ENCODE measurements at regions not wholly inside any gene's neighbourhood (a gene's known extent, or its start where the extent isn't known, plus 50 kb on each side); places are given as distances from the start of the nearest gene placed in this dataset.

DNA sequence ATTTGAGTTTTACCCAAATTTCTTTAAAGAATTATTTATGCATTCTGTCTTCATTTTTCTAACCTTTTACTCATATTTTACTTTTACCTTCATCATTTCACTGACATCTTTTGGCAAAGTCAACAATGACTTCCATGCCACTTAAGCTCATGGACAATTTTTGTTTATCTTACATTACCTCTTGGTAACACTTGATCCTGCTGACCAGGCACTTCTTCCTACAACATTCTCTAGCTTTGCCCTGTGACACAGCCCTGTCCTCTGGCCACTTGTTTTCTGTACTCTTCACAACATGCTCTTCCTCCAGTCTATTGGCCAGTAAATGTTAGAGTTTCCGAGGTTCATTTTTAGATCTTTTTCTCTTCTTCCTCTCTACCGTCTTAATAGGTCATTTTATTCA is 377.2 kb downstream of the SUCLA2 start:
- no peaks in the 10 kb centered on the region for H3K27me3 ChIP-seq (ENCODE audit: control insufficient read depth in 2 of 2, insufficient read depth in 2 of 2, low read length in 2 of 2)
- H3K4me1 ChIP-seq (ENCODE audit: control insufficient read depth in 2 of 2, insufficient read depth in 2 of 2, low read length in 2 of 2) = no peaks in the 10 kb centered on the region
- peaks cover 0 to 9% (median 2%) of the 10 kb centered on the region in 11 donors for H3K9me3 Mint-ChIP-seq
- H3K4me1 Mint-ChIP-seq = no peaks in the 10 kb centered on the region
- H3K9me3 ChIP-seq (ENCODE audit: control insufficient read depth in 2 of 3, low read length in 3 of 3) = no peaks in the 10 kb centered on the region
- POLR2A ChIA-PET = no interaction called here
- intact Hi-C loops (cut with micrococcal nuclease) = no loop called here
- peaks cover 0 to 50% (median 19%) of the 10 kb centered on the region in 5 donors for H3K27me3 Mint-ChIP-seq
- ATAC-seq (no peak), DNase-seq (no peak)
- H3K27ac Mint-ChIP-seq = no peak overlapping the region
- no peaks in the 10 kb centered on the region for H3K36me3 ChIP-seq (ENCODE audit: control insufficient read depth in 2 of 3, insufficient read depth in 3 of 3, low read length in 3 of 3)
- H3K4me3 Mint-ChIP-seq = no peak overlapping the region
- no peaks in the 10 kb centered on the region for H3K36me3 Mint-ChIP-seq
- H3K27ac ChIP-seq (ENCODE audit: low read depth, low read length) = no peak overlapping the region
- H3K4me3 ChIP-seq (ENCODE audit: low read length) = no peak overlapping the region
- CTCF ChIA-PET = no interaction called here

DNA sequence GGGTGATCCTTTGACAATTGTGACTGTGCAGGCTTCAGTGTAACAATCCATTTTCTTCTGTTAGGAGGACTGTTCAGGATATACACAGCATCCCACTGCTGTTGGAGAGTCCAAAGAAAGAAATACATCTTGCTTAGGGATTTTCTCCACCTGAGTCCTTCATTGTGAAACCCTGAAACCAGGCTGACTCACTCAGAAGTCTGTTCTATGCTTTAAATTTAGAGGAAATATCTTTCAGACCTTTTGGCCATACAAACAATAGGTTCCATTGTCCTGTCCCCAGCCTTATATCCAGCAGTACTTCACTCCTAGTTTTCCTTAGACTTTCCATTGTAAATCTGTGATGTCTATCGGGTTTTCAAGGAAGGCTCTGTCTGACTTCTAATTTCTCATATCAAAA is 379.1 kb downstream of the SUCLA2 start:
- peaks cover 0 to 39% (median 30%) of the 10 kb centered on the region in 5 donors for H3K27me3 Mint-ChIP-seq
- peaks cover 0 to 9% (median 2%) of the 10 kb centered on the region in 11 donors for H3K9me3 Mint-ChIP-seq
- H3K27ac Mint-ChIP-seq = no peak overlapping the region
- no peak overlapping the region for H3K4me3 Mint-ChIP-seq
- ChIA-PET POLR2A (no interaction called here), CTCF (no interaction called here)
- no peaks in the 10 kb centered on the region for H3K9me3 ChIP-seq (ENCODE audit: control insufficient read depth in 2 of 3, low read length in 3 of 3)
- H3K27ac ChIP-seq (ENCODE audit: low read depth, low read length) = no peak overlapping the region
- no peaks in the 10 kb centered on the region for H3K4me1 ChIP-seq (ENCODE audit: control insufficient read depth in 2 of 2, insufficient read depth in 2 of 2, low read length in 2 of 2)
- no peaks in the 10 kb centered on the region for H3K36me3 ChIP-seq (ENCODE audit: control insufficient read depth in 2 of 3, insufficient read depth in 3 of 3, low read length in 3 of 3)
- no peaks in the 10 kb centered on the region for H3K4me1 Mint-ChIP-seq
- H3K4me3 ChIP-seq (ENCODE audit: low read length) = no peak overlapping the region
- no peaks in the 10 kb centered on the region for H3K36me3 Mint-ChIP-seq
- no peak for ATAC-seq
- no peak for DNase-seq
- intact Hi-C loops (cut with micrococcal nuclease) = no loop called here
- no peaks in the 10 kb centered on the region for H3K27me3 ChIP-seq (ENCODE audit: control insufficient read depth in 2 of 2, insufficient read depth in 2 of 2, low read length in 2 of 2)

DNA sequence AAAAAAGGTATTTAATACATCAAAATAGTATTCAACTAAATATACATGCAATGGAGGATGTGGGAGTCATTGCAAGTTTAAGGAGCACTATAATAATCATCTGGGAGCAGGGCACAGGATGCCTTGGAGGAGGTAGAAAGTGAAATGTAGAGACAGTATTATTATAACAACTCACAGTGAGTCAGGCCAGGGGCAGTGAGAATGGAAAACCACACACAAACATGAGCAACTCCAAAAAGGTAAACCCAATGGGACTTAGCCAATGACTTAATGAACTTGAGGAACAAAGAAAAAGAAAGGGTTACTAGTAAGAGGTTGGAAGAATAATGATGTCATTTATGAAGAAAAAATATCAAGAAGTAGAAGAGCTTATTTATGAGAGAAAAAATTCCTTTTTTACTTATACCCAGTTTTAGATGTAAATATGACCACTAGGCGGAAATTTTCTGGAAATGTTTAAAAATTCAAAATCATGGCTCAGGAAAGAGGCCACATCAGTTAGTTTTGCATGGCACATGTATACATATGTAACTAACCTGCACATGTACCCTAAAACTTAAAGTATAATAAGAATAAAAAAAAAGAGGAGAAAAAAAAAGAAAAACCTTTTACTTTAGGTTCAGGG is 389.3 kb downstream of the SUCLA2 start:
- Histone ChIP-seq H3K9me3 (ENCODE audit: control insufficient read depth in 2 of 3, low read length in 3 of 3) (no peaks in the 10 kb centered on the region), H3K4me3 (ENCODE audit: low read length) (no peak overlapping the region), H3K4me1 (ENCODE audit: control insufficient read depth in 2 of 2, insufficient read depth in 2 of 2, low read length in 2 of 2) (no peaks in the 10 kb centered on the region), H3K36me3 (ENCODE audit: control insufficient read depth in 2 of 3, insufficient read depth in 3 of 3, low read length in 3 of 3) (no peaks in the 10 kb centered on the region), H3K27ac (ENCODE audit: low read depth, low read length) (no peak overlapping the region), H3K27me3 (ENCODE audit: control insufficient read depth in 2 of 2, insufficient read depth in 2 of 2, low read length in 2 of 2) (no peaks in the 10 kb centered on the region)
- intact Hi-C loops (cut with micrococcal nuclease) = no loop called here
- H3K9me3 Mint-ChIP-seq = peaks cover 0 to 24% (median 8%) of the 10 kb centered on the region in 11 donors
- no peak overlapping the region for H3K4me3 Mint-ChIP-seq
- H3K27ac Mint-ChIP-seq = no peak overlapping the region
- peaks cover 0 to 5% (median 0%) of the 10 kb centered on the region in 5 donors for H3K27me3 Mint-ChIP-seq
- no peak for ATAC-seq
- H3K4me1 Mint-ChIP-seq = no peaks in the 10 kb centered on the region
- ChIA-PET CTCF (no interaction called here), POLR2A (no interaction called here)
- DNase-seq = no peak
- H3K36me3 Mint-ChIP-seq = no peaks in the 10 kb centered on the region

DNA sequence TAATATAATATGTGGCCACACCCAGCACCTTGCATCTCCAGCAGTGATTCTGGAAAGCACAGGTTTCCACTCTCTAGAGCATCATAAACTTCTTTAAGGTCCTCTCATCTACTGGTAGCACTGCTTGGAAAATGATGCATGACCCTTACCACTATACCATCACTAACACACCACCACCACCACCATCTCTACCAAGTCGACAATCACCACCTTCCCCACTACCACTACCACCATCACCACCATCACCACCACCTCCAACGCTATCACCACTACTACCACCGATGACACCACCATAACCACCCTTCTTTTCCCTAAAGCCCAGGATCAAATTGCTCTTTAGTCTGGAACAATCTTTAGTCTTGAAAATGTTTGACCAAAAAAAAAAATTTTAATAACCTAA is 390.4 kb downstream of the SUCLA2 start:
- Histone ChIP-seq H3K4me3 (ENCODE audit: low read length) (no peak overlapping the region), H3K27ac (ENCODE audit: low read depth, low read length) (no peak overlapping the region), H3K27me3 (ENCODE audit: control insufficient read depth in 2 of 2, insufficient read depth in 2 of 2, low read length in 2 of 2) (no peaks in the 10 kb centered on the region), H3K9me3 (ENCODE audit: control insufficient read depth in 2 of 3, low read length in 3 of 3) (no peaks in the 10 kb centered on the region), H3K36me3 (ENCODE audit: control insufficient read depth in 2 of 3, insufficient read depth in 3 of 3, low read length in 3 of 3) (no peaks in the 10 kb centered on the region), H3K4me1 (ENCODE audit: control insufficient read depth in 2 of 2, insufficient read depth in 2 of 2, low read length in 2 of 2) (no peaks in the 10 kb centered on the region)
- Mint-ChIP-seq H3K4me3 (no peak overlapping the region), H3K27me3 (peaks cover 0 to 5% (median 0%) of the 10 kb centered on the region in 5 donors), H3K27ac (no peak overlapping the region), H3K4me1 (no peaks in the 10 kb centered on the region), H3K9me3 (peaks cover 0 to 24% (median 8%) of the 10 kb centered on the region in 11 donors), H3K36me3 (no peaks in the 10 kb centered on the region)
- ChIA-PET POLR2A (no interaction called here), CTCF (no interaction called here)
- DNase-seq = no peak
- intact Hi-C loops (cut with micrococcal nuclease) = no loop called here
- ATAC-seq = no peak

DNA sequence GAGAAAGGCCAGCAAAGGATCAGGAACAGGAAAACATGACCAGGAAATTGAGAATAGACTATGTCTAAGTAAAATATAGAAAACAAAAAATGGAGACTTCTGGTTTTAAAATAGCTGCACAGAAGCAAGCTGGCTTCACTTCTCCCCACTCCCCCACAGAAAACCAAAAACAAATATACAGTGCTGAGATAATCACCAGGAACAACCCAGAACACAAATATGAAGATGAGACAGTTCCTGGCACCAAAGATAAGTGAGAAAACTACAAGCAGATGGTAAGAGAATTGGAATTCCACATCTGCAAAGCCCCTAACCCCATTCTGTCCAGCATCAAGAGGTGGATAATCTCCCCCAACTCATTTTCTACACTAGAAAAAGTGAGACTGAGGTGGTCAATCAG is 397.7 kb downstream of the SUCLA2 start:
- ChIA-PET CTCF (no interaction called here), POLR2A (no interaction called here)
- H3K27me3 Mint-ChIP-seq = peaks cover 0 to 12% (median 5%) of the 10 kb centered on the region in 5 donors
- H3K4me3 Mint-ChIP-seq = no peak overlapping the region
- H3K36me3 Mint-ChIP-seq = peaks cover 0 to 5% (median 0%) of the 10 kb centered on the region in 5 donors
- Histone ChIP-seq H3K27me3 (ENCODE audit: control insufficient read depth in 2 of 2, insufficient read depth in 2 of 2, low read length in 2 of 2) (no peaks in the 10 kb centered on the region), H3K4me3 (ENCODE audit: low read length) (no peak overlapping the region), H3K27ac (ENCODE audit: low read depth, low read length) (no peak overlapping the region), H3K36me3 (ENCODE audit: control insufficient read depth in 2 of 3, insufficient read depth in 3 of 3, low read length in 3 of 3) (no peaks in the 10 kb centered on the region), H3K4me1 (ENCODE audit: control insufficient read depth in 2 of 2, insufficient read depth in 2 of 2, low read length in 2 of 2) (no peaks in the 10 kb centered on the region), H3K9me3 (ENCODE audit: control insufficient read depth in 2 of 3, low read length in 3 of 3) (no peaks in the 10 kb centered on the region)
- no peak overlapping the region for H3K27ac Mint-ChIP-seq
- DNase-seq (no peak), ATAC-seq (no peak)
- peaks cover 0 to 1% (median 0%) of the 10 kb centered on the region in 7 donors for H3K4me1 Mint-ChIP-seq
- intact Hi-C loops (cut with micrococcal nuclease) = no loop called here
- H3K9me3 Mint-ChIP-seq = peaks cover 3 to 27% (median 11%) of the 10 kb centered on the region in 11 donors

DNA sequence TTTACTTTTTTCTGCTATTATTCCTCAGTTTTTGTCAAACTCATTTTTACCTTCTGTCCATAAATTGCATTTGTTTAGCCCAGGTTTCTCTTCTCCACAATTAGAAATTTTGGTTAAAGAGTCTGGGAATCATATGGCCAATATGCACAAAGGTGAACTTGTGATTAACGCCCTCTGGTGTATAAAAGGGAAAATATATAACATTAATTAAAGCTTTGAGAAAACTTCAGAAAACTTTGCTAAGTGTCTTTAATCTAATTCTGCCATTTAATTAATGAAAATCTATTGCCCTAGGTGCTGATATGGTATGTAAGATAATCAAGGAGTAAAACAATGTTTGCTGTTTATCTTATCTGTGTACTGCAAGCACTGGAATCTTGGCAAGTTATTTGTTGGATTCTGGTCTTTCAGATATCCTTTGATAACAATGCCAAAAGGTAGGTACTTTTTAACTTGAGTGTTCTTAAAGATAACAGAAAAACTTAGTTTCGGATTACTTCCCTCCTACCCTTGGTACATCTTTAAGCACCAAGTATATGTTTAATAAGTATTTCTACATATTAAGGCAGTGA is 402.6 kb downstream of the SUCLA2 start:
- Mint-ChIP-seq H3K27ac (no peak overlapping the region), H3K9me3 (peaks cover 3 to 20% (median 11%) of the 10 kb centered on the region in 11 donors), H3K4me1 (peaks cover 0 to 1% (median 0%) of the 10 kb centered on the region in 7 donors), H3K36me3 (peaks cover 0 to 5% (median 0%) of the 10 kb centered on the region in 5 donors), H3K4me3 (no peak overlapping the region), H3K27me3 (peaks cover 0 to 12% (median 5%) of the 10 kb centered on the region in 5 donors)
- Histone ChIP-seq H3K4me3 (ENCODE audit: low read length) (no peak overlapping the region), H3K27ac (ENCODE audit: low read depth, low read length) (no peak overlapping the region), H3K9me3 (ENCODE audit: control insufficient read depth in 2 of 3, low read length in 3 of 3) (peaks cover 0 to 7% (median 0%) of the 10 kb centered on the region in 3 experiments), H3K4me1 (ENCODE audit: control insufficient read depth in 2 of 2, insufficient read depth in 2 of 2, low read length in 2 of 2) (no peaks in the 10 kb centered on the region), H3K27me3 (ENCODE audit: control insufficient read depth in 2 of 2, insufficient read depth in 2 of 2, low read length in 2 of 2) (no peaks in the 10 kb centered on the region), H3K36me3 (ENCODE audit: control insufficient read depth in 2 of 3, insufficient read depth in 3 of 3, low read length in 3 of 3) (no peaks in the 10 kb centered on the region)
- intact Hi-C loops (cut with micrococcal nuclease) = no loop called here
- ATAC-seq = no peak
- CTCF ChIA-PET = no interaction called here
- DNase-seq = no peak
- POLR2A ChIA-PET = no interaction called here

DNA sequence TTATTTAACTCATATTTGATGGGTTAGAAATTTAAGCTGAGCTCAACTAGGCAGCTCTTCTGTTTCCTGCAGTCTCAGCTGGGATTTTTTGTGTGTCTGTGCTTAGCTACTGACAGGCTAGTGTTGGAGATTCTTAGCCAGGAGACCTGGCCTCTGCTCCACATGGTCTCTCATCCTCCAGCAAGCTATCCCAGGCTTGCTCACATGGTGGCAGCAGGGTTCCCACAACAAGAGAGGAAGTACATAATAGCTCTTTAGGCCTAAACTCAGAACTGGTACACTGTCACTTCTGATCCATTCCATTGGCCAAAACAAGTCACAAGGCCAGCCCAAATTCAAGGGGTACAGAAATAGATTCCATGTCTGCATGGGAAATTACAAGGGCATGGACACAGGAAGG is 406.2 kb downstream of the SUCLA2 start:
- ChIA-PET CTCF (no interaction called here), POLR2A (no interaction called here)
- Histone ChIP-seq H3K27ac (ENCODE audit: low read depth, low read length) (no peak overlapping the region), H3K9me3 (ENCODE audit: control insufficient read depth in 2 of 3, low read length in 3 of 3) (peaks cover 0 to 7% (median 0%) of the 10 kb centered on the region in 3 experiments), H3K4me3 (ENCODE audit: low read length) (no peak overlapping the region), H3K27me3 (ENCODE audit: control insufficient read depth in 2 of 2, insufficient read depth in 2 of 2, low read length in 2 of 2) (no peaks in the 10 kb centered on the region), H3K4me1 (ENCODE audit: control insufficient read depth in 2 of 2, insufficient read depth in 2 of 2, low read length in 2 of 2) (no peaks in the 10 kb centered on the region), H3K36me3 (ENCODE audit: control insufficient read depth in 2 of 3, insufficient read depth in 3 of 3, low read length in 3 of 3) (no peaks in the 10 kb centered on the region)
- H3K4me1 Mint-ChIP-seq = peaks cover 0 to 1% (median 0%) of the 10 kb centered on the region in 7 donors
- ATAC-seq = no peak
- peaks cover 0 to 10% (median 4%) of the 10 kb centered on the region in 5 donors for H3K27me3 Mint-ChIP-seq
- H3K27ac Mint-ChIP-seq = no peak overlapping the region
- H3K36me3 Mint-ChIP-seq = no peaks in the 10 kb centered on the region
- H3K4me3 Mint-ChIP-seq = no peak overlapping the region
- H3K9me3 Mint-ChIP-seq = peaks cover 7 to 24% (median 11%) of the 10 kb centered on the region in 11 donors
- intact Hi-C loops (cut with micrococcal nuclease) = no loop called here
- no peak for DNase-seq

All from naive thymus-derived CD4-positive, alpha-beta T cell (primary cell).